Stimulated activated CD4-positive, alpha-beta T cell treated with anti-CD3 and anti-CD28 coated beads, TNF-alpha, amount 100 ng/mL, for 1 hour (primary cell): ENCODE measurements at regions not wholly inside any gene's neighbourhood (a gene's known extent, or its start where the extent isn't known, plus 50 kb on each side); places are given as distances from the start of the nearest gene placed in this dataset.
A peak's percentile ranks its signal among the peaks of the same experiment; 100 is the strongest.

Source experiments
- DNase-seq, 3 donors: peaks; one replicate each; pipeline ENCODE4 v3.0.0-alpha.2; 2020; ENCODE audit warnings: low read depth in 3 of 3, low spot score in 1 of 3

GRCh38 chr2:144215701-144216675 is 303.9 kb downstream of the ZEB2 start:
- DNase-seq: no peak

GRCh38 chr2:144215207-144215606 is 304.7 kb downstream of the ZEB2 start:
- no peak for DNase-seq

GRCh38 chr2:144213797-144214196 is 306.1 kb downstream of the ZEB2 start:
- DNase-seq: no peak

- DNase-seq: no peak
These were observed 308.1 kb downstream of the ZEB2 start for GRCh38 chr2:144211826-144212225.

GRCh38 chr2:144211065-144211464 is 308.9 kb downstream of the ZEB2 start:
- no peak for DNase-seq

- DNase-seq: no peak
These were observed 309.8 kb downstream of the ZEB2 start for GRCh38 chr2:144210076-144210475.

- DNase-seq: no peak
These were observed 311.0 kb downstream of the ZEB2 start for GRCh38 chr2:144208924-144209323.

- no peak for DNase-seq
These were observed 313.9 kb downstream of the ZEB2 start for GRCh38 chr2:144206019-144206418.

GRCh38 chr2:144201868-144202468 is 318.0 kb downstream of the ZEB2 start:
- no peak for DNase-seq

- no peak for DNase-seq
These were observed 318.8 kb downstream of the ZEB2 start for GRCh38 chr2:144201126-144201525.

GRCh38 chr2:144198116-144198515 is 321.8 kb downstream of the ZEB2 start:
- no peak for DNase-seq

- no peak for DNase-seq
These were observed 325.4 kb downstream of the ZEB2 start for GRCh38 chr2:144194326-144195071.

- no peak for DNase-seq
These were observed 328.9 kb downstream of the ZEB2 start for GRCh38 chr2:144190908-144191605.

- DNase-seq: peak; percentile 10 to 26 (median 23)
These were observed 336.2 kb downstream of the ZEB2 start for GRCh38 chr2:144183727-144184126.

GRCh38 chr2:144181001-144181400 is 338.9 kb downstream of the ZEB2 start:
- DNase-seq: no peak

GRCh38 chr2:144180131-144180530 is 339.8 kb downstream of the ZEB2 start:
- no peak for DNase-seq

- DNase-seq: no peak
These were observed 349.7 kb downstream of the ZEB2 start for GRCh38 chr2:144170179-144170578.

- no peak for DNase-seq
These were observed 353.2 kb downstream of the ZEB2 start for GRCh38 chr2:144166743-144167142.

- no peak for DNase-seq
These were observed 354.2 kb downstream of the ZEB2 start for GRCh38 chr2:144165599-144166250.

GRCh38 chr2:144163592-144163991 is 356.3 kb downstream of the ZEB2 start:
- no peak for DNase-seq

- peak in 1 of 3 donors; percentile 6 for DNase-seq
These were observed 357.3 kb downstream of the ZEB2 start for GRCh38 chr2:144162652-144163051.
